HepG2 (cell line): ENCODE measurements at regions not wholly inside any gene's neighbourhood (a gene's known extent, or its start where the extent isn't known, plus 50 kb on each side); places are given as distances from the start of the nearest gene placed in this dataset.
A peak's percentile ranks its signal among the peaks of the same experiment; 100 is the strongest.

ENCODE experiments used
- ATAC-seq: fragments of 200-7000 bp; cut with Tn5 transposase; 3 replicates; pipeline ENCODE4 v1.9.1; 2020; ENCODE audit warnings: mild to moderate bottlenecking, moderate library complexity
- BruUV-seq: library from RNA; stranded (reverse); fragments of 400-500 nt; replicated peaks from 2 replicates; lab custom pipeline; 2021; lab: Mats Ljungman, UMichigan
- CTCF ChIA-PET: fragments of 300-600 bp; formaldehyde crosslinking; extraction: SDS; loops from one replicate; lab custom pipeline; 2021; ENCODE audit warnings: low total read pairs, inconsistent platforms, low intra/inter-chr PET ratio; lab: Yijun Ruan, JAX
- POLR2A ChIA-PET: fragments of 350-600 bp; sonication (Branson Sonifier 250); formaldehyde crosslinking; loops from one replicate; lab custom pipeline; 2020; ENCODE audit warnings: antibody characterized with exemption, inconsistent platforms; lab: Yijun Ruan, JAX
- DNase-seq: peaks from one replicate; pipeline ENCODE4 v3.0.0-alpha.2; 2015; ENCODE audit warnings: low spot score
- FAIRE-seq: peaks from 3 replicates; lab custom pipeline; 2011; peaks lifted over from hg19 to GRCh38; lab: Jason Lieb, UNC
- H2AFZ ChIP-seq: one replicate; pipeline ENCODE4 v1.6.1; 2011; ENCODE audit warnings: low read length, inconsistent platforms
- H3K27ac ChIP-seq: fragments of 300-600 bp; 3 replicates; pipeline ENCODE4 v1.8.0; 2011; ENCODE audit warnings: mixed run types, mild to moderate bottlenecking, mixed read lengths, low read length, inconsistent platforms; ENCODE audit not compliant: insufficient read depth; ENCODE audit errors: extremely low read length
- H3K27me3 ChIP-seq, 2 experiments: fragments of 200-600 bp in 1 of 2; 2 replicates in 1 of 2; 3 replicates in 1 of 2; pipeline versions ENCODE4 v1.6.0 to v1.8.0; 2011; ENCODE audit warnings: low read length in 2 of 2, mild to moderate bottlenecking in 2 of 2, moderate library complexity in 2 of 2, inconsistent platforms in 1 of 2; ENCODE audit not compliant: insufficient read depth in 2 of 2, control insufficient read depth in 1 of 2
- H3K36me3 ChIP-seq, 2 experiments: fragments of 200-600 bp in 1 of 2; replicated peaks in 1 of 2; 2 replicates in 1 of 2; 3 replicates in 1 of 2; pipeline versions ENCODE4 v1.5.1 to v1.8.0; 2011; ENCODE audit warnings: low read length in 2 of 2, inconsistent platforms in 1 of 2; ENCODE audit not compliant: insufficient read depth in 2 of 2, control insufficient read depth in 1 of 2
- H3K4me1 ChIP-seq: 2 replicates; pipeline ENCODE4 v1.5.1; 2012; ENCODE audit warnings: low read length, inconsistent platforms; ENCODE audit not compliant: insufficient read depth
- H3K4me2 ChIP-seq: 2 replicates; pipeline ENCODE4 v1.6.0; 2011; ENCODE audit warnings: low read depth, low read length, inconsistent platforms
- H3K4me3 ChIP-seq, 3 experiments: fragments of 200-600 bp in 1 of 3; sonication (generic), shearing (Covaris generic) in 1 of 3; replicated peaks in 1 of 3; 2 replicates each; pipeline ENCODE4 v1.5.1; 2011 to 2016; ENCODE audit warnings: low read length in 3 of 3, inconsistent platforms in 2 of 3, low read depth in 2 of 3, mild to moderate bottlenecking in 2 of 3, control low read depth in 1 of 3, mixed read lengths in 1 of 3; ENCODE audit not compliant: insufficient read depth in 1 of 3
- H3K79me2 ChIP-seq: one replicate; pipeline ENCODE4 v1.6.1; 2011; ENCODE audit warnings: low read length, inconsistent platforms; ENCODE audit not compliant: insufficient read depth
- H3K9ac ChIP-seq: 2 replicates; pipeline ENCODE4 v1.6.0; 2011; ENCODE audit warnings: mild to moderate bottlenecking, low read depth, low read length, inconsistent platforms; ENCODE audit not compliant: insufficient read depth
- H3K9me3 ChIP-seq: 2 replicates; pipeline ENCODE4 v1.5.1; 2012; ENCODE audit warnings: mild to moderate bottlenecking, low read length
- H4K20me1 ChIP-seq: 2 replicates; pipeline ENCODE4 v1.6.0; 2011; ENCODE audit warnings: inconsistent platforms, mild to moderate bottlenecking, low read length, moderate library complexity; ENCODE audit not compliant: insufficient read depth
- CCAR2 ChIP-seq: fragments of 200-400 bp; formaldehyde crosslinking; optimal IDR thresholded peaks from 2 replicates; pipeline ENCODE3; 2018; ENCODE audit warnings: low read depth, mild to moderate bottlenecking, low read length, moderate library complexity
- CHD4 ChIP-seq: fragments of 200-600 bp; sonication (generic); IDR thresholded peaks from 2 replicates; pipeline ENCODE4 v1.7.0; 2017; ENCODE audit warnings: mild to moderate bottlenecking, low read length, borderline replicate concordance
- IRX3 ChIP-seq: sonication (generic); formaldehyde crosslinking; IDR thresholded peaks from 2 replicates; pipeline ENCODE4 v1.8.1; 2023; ENCODE audit warnings: mild to moderate bottlenecking, low read depth, missing genetic modification reagents, borderline replicate concordance
- KDM2A ChIP-seq: sonication (generic); formaldehyde crosslinking; IDR thresholded peaks from 2 replicates; pipeline ENCODE4 v1.4.0; 2020; ENCODE audit warnings: low read depth, missing genetic modification reagents, borderline replicate concordance
- NFKB2 ChIP-seq: sonication (generic); formaldehyde crosslinking; IDR thresholded peaks from 2 replicates; pipeline ENCODE4 v1.4.0; 2020; ENCODE audit warnings: missing genetic modification reagents, borderline replicate concordance
- NFKBIZ ChIP-seq: IDR thresholded peaks from 2 replicates; pipeline ENCODE4 v1.6.1; 2018; ENCODE audit warnings: missing genetic modification reagents, missing compliant biosample characterization
- RBM39 ChIP-seq: fragments of 200-400 bp; formaldehyde crosslinking; IDR thresholded peaks from one replicate; pipeline ENCODE4 v1.6.1; 2018; ENCODE audit warnings: antibody characterized with exemption, mild to moderate bottlenecking, low read depth, low read length; ENCODE audit not compliant: poor library complexity, severe bottlenecking
- RFX1 ChIP-seq: fragments of 450-650 bp; IDR thresholded peaks from 2 replicates; pipeline ENCODE4 v1.6.1; 2017
- TEAD3 ChIP-seq: optimal IDR thresholded peaks from 2 replicates; pipeline ENCODE3; 2016; ENCODE audit warnings: borderline replicate concordance
- ZBTB7A ChIP-seq: sonication (generic); formaldehyde crosslinking; IDR thresholded peaks from 2 replicates; pipeline ENCODE4 v1.8.0; 2022; ENCODE audit warnings: mild to moderate bottlenecking, missing genetic modification reagents
- ZNF337 ChIP-seq: sonication (generic); formaldehyde crosslinking; IDR thresholded peaks from 2 replicates; pipeline ENCODE4 v1.5.1; 2020; ENCODE audit warnings: missing genetic modification reagents, low read depth, mild to moderate bottlenecking, borderline replicate concordance
- ZNF431 ChIP-seq: sonication (generic); formaldehyde crosslinking; IDR thresholded peaks from 2 replicates; pipeline ENCODE4 v1.9.0; 2022; ENCODE audit warnings: missing genetic modification reagents, low read depth, mild to moderate bottlenecking, borderline replicate concordance
- ZNF660 ChIP-seq: sonication (generic); formaldehyde crosslinking; IDR thresholded peaks from 2 replicates; pipeline ENCODE4 v1.5.1; 2020; ENCODE audit warnings: mild to moderate bottlenecking, low read depth, missing genetic modification reagents, borderline replicate concordance
- ZSCAN31 ChIP-seq: sonication (generic); formaldehyde crosslinking; IDR thresholded peaks from 2 replicates; pipeline ENCODE4 v1.5.0; 2020; ENCODE audit warnings: low read depth, mild to moderate bottlenecking, missing genetic modification reagents
- WGBS: methylation state at CpG from one replicate; pipeline ENCODE4 v1.1.6; 2017; ENCODE audit warnings: low lambda C conversion rate; 5-methylcytosine and 5-hydroxymethylcytosine counted together
- in situ Hi-C: cut with HindIII; loops from 2 replicates; pipeline ENCODE4 v1.10.0; 2017; ENCODE audit warnings: low pct_unique_long_range_greater_than_20kb; ENCODE audit not compliant: extremely low pct_ligation_motif_present
- intact Hi-C: fragments of 100-400 bp; cut with micrococcal nuclease; formaldehyde crosslinking; loops from one replicate; pipeline ENCODE4 v1.10.0; 2022; ENCODE audit not compliant: unreplicated experiment
- TF ChIP-seq, protein P1 (sequence below): sonication (generic); formaldehyde crosslinking; IDR thresholded peaks from 2 replicates; pipeline ENCODE4 v1.4.0; 2020; ENCODE audit warnings: mild to moderate bottlenecking, missing genetic modification reagents
- TF ChIP-seq, protein P2 (sequence below): sonication (generic); formaldehyde crosslinking; IDR thresholded peaks from 2 replicates; pipeline ENCODE4 v1.8.0; 2022; ENCODE audit warnings: mild to moderate bottlenecking, missing genetic modification reagents; ENCODE audit not compliant: insufficient replicate concordance

- POLR2A ChIA-PET = no interaction called here
- no peak overlapping the region for H3K27ac ChIP-seq
- H3K4me2 ChIP-seq = no peak overlapping the region
- ATAC-seq (no peak), FAIRE-seq (no peak), DNase-seq (no peak)
- 76% methylated on average over 2 of the region's 2 CpGs for WGBS
- 0 out of 2 replicates have a peak, but pooled peaks cover 4% of the 10 kb centered on the region for H3K4me1 ChIP-seq
- H3K79me2 ChIP-seq = no peaks in the 10 kb centered on the region
- no peaks in the 10 kb centered on the region for H3K9me3 ChIP-seq
- peak overlapping the region; percentile 35 for H2AFZ ChIP-seq
- H3K4me3 ChIP-seq = no peak overlapping the region
- no TSS peak for BruUV-seq
- in situ Hi-C loops (no loop called here), intact Hi-C loops (no loop called here)
- CTCF ChIA-PET = no interaction called here
- no peaks in the 10 kb centered on the region for H3K36me3 ChIP-seq
- TF ChIP-seq, protein P1, sequence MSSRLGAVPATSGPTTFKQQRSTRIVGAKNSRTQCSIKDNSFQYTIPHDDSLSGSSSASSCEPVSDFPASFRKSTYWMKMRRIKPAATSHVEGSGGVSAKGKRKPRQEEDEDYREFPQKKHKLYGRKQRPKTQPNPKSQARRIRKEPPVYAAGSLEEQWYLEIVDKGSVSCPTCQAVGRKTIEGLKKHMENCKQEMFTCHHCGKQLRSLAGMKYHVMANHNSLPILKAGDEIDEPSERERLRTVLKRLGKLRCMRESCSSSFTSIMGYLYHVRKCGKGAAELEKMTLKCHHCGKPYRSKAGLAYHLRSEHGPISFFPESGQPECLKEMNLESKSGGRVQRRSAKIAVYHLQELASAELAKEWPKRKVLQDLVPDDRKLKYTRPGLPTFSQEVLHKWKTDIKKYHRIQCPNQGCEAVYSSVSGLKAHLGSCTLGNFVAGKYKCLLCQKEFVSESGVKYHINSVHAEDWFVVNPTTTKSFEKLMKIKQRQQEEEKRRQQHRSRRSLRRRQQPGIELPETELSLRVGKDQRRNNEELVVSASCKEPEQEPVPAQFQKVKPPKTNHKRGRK (CRISPR knock-in tag) = no peak
- TF ChIP-seq KDM2A (CRISPR knock-in tag) (no peak), ZSCAN31 (no peak), CCAR2 (no peak), ZNF337 (no peak), ZNF660 (CRISPR knock-in tag) (no peak), RFX1 (no peak), NFKBIZ (no peak), ZBTB7A (CRISPR knock-in tag) (no peak), CHD4 (no peak), RBM39 (no peak), TEAD3 (CRISPR knock-in tag) (no peak), IRX3 (CRISPR knock-in tag) (no peak), NFKB2 (CRISPR knock-in tag) (no peak), ZNF431 (CRISPR knock-in tag) (no peak)
- TF ChIP-seq, protein P2, sequence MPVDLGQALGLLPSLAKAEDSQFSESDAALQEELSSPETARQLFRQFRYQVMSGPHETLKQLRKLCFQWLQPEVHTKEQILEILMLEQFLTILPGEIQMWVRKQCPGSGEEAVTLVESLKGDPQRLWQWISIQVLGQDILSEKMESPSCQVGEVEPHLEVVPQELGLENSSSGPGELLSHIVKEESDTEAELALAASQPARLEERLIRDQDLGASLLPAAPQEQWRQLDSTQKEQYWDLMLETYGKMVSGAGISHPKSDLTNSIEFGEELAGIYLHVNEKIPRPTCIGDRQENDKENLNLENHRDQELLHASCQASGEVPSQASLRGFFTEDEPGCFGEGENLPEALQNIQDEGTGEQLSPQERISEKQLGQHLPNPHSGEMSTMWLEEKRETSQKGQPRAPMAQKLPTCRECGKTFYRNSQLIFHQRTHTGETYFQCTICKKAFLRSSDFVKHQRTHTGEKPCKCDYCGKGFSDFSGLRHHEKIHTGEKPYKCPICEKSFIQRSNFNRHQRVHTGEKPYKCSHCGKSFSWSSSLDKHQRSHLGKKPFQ = no peak
- H3K9ac ChIP-seq = no peak overlapping the region
- no peaks in the 10 kb centered on the region for H3K27me3 ChIP-seq
- no peaks in the 10 kb centered on the region for H4K20me1 ChIP-seq
Measured at GRCh38 chr14:53626761-53627160, 329.9 kb downstream of the BMP4 start.
